NOMO-1 treated with DMSO at 0.1 percent for 48 hours (cell line): ENCODE measurements at regions not wholly inside any gene's neighbourhood (a gene's known extent, or its start where the extent isn't known, plus 50 kb on each side); places are given as distances from the start of the nearest gene placed in this dataset.

ENCODE experiments used
- DNase-seq: peaks from one replicate; lab custom pipeline; 2025; ENCODE audit not compliant: unreplicated experiment; lab: John Stamatoyannopoulos, UW

DNA sequence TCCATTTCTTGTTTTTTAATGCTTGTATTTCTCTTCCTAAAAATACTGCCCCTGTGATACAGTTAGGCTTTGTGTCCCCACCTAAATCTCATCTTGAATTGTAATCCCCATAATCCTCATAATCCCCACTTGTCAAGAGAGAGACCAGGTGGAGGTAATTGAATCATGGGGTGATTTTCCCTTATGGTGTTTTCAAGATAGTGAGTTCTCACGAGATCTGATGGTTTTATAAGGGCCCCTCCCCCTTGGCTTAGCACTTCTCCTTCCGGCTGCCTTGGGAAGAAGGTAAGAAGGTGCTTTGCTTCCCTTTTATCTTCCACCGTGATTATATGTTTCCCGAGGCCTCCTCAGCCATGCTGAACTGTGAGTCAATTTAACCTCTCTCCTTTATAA is 227.4 kb downstream of the MAN2A1 start:
- no peak for DNase-seq

DNA sequence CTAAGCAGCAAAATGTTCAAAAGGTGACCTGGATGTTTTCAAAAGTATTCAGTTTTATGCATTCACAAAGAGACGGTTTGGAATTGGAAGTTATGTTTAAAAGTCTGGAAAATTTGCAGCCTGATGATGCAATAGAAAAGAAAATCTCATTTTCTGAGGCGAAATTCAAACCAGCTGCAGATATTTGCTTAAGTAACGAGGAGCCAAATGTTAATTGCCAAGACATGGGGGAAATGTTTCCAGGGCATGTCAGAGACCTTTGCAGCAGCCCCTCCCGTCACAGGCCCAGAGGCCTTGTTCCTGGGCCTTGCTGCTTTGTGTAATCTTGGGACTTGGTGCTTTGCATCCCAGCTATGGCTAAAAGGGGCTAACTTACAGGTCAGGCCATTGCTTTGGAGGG is 228.2 kb downstream of the MAN2A1 start:
- no peak for DNase-seq

DNA sequence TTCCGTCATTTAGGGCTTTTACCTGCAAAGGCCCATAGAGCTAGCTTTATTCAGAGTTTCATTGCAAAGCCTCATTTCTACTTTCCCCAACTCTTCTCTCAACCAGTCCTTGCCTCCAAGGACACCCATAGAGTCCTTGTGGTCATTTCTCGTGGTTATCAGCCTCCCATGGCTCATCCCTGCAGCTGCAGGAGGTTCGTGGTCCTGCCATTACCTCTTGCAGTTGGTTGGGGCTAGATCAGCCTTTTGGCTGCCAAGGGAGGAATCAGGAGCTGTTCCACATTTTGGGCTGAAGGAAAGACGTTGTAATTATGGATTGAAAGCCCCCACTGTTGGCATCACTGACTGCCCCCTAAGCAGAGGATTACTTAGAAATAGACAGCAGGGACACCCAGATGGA is 231.0 kb downstream of the MAN2A1 start:
- DNase-seq, result no peak

DNA sequence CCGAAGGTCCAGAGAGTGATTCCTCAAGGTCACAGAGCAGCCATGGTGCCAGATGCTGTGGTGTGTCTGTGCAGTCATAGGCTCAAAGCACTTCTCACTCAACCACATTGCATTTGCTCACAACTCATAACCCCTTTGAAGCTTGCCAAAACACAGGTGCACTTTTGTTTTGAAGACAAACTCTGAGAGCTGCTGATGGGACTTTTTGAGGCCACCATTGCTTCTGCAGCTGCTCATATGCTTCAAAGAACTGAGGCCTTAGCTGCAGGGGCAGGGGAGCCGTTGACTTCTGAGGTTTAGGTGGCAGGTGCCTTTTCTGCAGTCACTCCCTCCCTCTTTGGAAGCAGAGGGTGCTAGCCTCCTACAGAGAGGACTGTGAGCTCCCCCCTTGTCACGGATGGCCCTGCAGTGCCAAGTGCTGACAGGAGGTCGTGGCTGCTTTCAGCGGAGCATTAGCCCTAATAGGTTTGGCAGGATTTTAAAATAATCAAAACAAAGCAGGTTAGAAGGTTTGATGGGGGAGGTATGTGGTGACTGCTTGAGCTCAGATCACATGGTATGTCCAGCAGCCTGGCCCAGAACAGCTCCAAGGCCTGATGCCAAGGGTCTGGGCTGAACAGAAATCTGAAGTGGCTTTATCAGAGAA is 232.1 kb downstream of the MAN2A1 start:
- DNase-seq, result no peak

DNA sequence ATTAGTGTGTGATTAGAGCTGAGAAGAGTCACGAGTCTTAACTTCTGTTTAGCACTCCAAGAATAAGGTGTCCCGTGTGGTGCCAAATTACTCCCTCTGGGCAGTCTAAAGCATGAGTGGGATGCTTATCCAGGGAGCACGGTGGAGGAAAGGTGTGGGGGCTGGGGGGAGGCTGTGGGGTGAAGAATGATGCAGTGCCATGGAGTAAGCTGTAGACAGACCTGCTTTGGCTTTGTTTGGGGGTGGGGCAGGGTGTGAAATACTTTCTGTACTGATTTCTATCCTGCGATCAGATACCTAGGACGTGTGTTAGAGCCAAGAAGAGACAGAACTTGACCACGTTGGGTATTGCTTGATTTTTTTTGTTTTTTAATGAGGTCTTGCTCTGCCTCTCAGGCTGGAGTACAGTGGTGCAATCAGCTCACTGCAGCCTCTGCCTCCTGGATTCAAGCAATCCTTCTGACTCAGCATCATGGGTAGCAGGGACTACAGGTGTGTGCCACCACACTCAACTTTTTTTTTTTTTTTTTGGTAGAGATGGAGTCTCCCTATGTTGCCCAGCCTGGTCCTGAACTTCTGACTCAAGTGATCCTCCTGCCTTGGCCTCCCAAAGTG is 232.8 kb downstream of the MAN2A1 start:
- no peak for DNase-seq

DNA sequence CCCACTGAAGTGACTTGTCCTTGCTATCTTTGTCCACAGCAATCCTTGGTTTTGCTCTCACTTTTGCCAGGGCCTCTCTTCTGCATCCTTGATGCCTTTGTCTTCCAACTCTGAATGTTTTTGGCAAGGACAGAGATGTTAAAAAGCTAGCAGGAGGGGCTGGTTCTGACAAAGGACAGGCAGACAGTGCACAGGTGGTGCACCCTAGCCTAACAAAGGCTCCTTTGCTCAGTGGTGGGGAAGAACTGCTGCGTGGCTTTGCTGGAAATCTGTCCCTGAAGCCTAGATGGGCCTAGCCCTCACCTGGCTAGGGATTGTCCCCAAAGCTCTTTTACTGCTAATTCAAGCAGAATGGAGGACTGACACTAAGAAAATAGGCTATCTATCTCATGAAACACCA is 233.5 kb downstream of the MAN2A1 start:
- DNase-seq, result no peak

DNA sequence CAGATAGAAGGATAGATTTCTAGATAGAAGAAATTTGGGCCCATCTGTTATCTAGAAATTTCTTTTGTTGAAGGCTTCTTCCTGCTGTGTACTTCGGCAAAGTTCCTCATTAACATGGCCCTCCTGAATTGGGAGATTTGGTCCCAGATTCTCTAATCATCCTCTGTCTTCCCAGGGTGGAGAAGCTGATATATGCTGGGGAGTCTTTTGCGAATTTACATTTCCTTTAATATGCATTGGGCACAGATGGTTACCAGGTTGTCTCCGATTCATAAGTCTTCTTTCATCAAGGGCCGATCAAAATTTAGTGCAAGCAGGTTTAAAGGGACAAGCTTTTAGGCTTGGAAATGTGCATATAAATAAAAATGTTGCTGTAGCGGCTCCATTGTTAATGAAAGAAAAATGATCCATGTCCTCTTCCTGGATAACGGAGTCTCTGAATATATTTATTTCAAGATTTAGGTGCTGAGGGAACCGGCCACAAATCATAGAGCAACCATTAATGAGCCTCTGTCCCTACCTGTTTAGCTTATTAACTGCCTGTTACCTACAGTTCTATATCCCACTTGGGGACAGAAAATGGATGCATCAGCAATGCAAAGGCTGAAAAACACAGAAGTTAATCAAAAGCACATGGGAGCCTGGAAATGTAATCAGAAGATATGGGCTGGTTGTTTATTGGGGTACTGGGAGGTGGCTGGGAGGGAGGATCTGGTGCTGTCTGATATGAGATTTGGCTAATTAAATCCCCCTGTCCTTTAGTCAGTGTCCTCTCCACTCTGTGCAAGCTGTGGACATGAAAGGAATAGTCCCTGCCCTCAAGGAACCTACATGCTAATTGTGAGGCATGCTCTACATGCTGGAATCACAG is 234.7 kb downstream of the MAN2A1 start:
- no peak for DNase-seq

DNA sequence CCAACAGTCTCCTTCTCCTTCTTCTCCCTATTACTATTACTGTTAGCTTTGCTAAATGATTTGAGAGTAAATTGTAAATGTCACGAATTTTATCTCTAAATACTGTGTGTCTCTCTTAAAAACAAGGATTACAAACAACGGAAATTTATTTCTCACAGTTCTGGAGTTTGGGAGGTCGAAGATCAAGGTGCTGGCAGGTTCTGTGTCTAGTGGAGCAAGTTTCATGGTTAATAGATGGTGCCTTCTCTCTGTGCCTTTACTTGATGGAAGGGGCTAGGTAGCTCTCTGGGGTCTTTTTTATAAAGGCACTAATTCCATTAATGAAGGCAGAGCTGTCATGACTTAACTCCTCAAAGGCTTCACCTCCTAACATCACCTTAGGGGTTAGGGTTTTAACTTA is 237.9 kb downstream of the MAN2A1 start:
- DNase-seq, result no peak

DNA sequence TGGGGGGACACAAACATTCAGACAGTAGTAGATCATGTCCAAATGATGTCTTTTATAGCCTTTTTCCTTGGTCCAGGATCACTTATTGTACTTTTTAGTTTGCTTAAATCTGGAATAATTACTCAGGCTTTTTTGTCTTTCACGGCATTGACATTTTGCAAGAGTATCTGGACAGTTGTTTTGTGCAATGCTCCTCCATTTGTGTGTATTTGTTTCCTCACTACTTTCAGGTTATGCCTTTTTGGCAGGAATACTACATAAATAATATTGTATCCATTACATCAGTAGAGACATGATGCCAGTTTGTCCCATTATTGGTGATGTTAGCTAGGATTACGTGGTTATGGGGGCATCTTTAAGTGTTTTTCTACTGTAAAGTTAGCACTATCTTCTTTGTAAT is 238.3 kb downstream of the MAN2A1 start:
- no peak for DNase-seq

DNA sequence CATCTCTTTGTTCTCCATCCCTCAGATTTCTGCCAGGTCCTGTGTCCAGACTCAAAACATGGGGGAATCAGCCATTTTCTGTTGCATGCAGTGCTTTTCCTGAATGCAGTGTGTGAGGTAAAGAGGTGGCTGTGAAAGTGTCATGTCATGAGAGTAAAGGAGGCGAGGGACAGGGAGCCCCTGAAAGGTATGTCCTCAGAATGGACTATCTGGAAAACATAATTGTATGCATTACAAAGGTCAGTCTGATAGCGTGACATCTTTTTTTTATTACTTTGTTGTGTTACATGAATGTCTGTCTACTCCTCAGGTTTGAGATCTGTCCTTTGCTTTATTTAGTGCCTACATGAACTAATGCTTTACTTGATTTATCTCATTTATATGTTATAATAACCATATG is 239.1 kb downstream of the MAN2A1 start:
- DNase-seq, result no peak

DNA sequence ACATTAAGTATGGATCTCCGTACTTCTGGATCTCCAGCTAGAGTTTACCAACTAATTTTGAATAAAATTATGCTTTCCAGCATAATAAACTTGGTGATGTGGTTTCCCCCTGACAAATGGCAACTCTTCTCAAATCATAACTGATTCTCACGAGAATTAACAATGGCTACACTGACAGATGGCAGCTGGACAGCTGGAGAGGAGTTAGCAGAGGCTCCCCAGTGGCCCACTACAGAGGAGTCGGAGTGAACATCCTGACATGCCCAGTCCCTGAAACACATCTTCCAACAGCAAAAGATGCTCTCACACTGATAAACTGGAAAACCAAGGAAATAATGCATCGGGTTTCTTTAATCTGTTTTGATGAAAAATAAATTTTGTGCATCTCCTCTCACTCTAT is 239.6 kb downstream of the MAN2A1 start:
- DNase-seq, result no peak

DNA sequence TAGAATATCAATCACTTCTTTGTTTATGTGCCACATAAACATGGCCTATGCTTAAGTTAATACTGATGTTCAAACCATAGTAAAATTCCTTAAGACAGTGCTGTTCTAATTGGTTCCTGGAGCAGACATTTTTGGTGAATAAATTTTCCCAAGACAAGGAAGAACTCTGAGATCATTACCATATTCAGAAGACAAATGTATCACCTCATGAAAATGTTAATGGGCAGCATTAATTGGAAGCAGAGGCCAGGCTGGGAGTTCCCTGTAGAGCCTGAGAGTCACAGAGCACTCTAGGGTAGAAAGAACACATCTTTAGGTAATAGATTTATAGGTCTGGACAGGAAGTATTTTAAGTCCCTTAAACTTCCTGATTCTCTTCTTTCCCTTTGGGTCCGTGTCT is 240.2 kb downstream of the MAN2A1 start:
- DNase-seq, result no peak

DNA sequence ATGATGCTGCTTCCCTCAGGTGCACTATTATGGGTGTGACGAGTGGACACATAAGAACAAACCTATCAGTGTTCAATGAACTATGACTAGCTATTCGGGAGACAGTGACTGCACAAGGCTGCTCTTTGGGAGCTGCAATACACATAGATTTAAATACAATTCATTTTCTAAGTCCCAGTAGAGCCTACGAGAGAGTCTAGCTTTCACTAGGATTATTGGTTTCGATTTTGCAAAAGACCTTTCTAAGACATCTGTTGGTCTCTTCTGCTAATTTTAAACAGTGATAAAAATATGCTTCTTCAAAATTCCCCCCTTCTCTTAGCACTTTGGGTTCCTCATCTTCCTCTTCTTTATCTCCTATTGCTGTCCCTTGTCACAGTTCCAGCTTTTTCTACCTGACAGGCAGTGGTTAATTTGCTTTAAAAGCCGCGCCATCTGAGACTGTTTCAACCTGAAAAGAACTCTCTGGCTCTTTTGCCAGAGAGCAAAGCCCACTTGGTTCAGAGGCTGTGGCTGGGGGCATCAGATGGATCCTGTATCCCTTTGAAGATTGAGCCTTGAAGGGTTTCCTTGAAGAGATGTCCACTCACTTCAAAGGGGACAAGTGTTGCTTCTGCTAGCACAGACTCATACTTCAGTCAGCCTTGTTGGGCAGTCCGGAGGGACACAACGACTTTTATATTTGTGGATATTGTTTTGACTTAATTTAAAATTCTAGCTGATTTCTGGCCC is 241.5 kb downstream of the MAN2A1 start:
- no peak for DNase-seq

DNA sequence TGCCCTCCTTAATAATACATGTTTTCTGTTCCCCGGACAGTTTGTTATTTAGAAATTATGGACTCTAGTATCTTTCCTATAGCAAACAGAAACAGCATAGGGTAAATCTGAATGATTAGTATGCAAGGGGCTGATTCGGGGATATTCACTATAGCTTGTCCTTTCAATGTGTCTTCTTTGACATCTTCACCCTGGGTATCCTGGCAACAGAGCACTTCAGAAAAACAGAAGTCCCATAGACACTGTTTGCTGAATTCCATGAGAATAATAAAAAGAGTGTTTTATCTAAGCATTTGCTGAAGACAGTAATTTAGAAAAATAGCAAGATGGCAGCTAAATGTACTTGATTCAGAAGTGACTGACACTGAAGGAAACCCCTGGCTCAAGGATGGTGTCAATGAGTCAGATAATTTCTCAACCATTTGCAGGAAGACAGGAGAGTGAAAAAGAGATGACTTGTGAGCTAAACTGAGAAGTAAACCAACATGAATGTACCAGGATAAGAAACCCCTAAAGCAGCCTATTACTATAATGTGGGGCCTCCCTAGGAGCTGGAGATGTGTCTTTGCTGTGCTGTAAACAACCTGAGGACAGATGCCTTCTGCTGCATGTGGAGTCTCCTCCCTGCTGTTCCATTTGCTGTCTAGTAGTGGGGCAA is 246.2 kb downstream of the MAN2A1 start:
- DNase-seq, result no peak

DNA sequence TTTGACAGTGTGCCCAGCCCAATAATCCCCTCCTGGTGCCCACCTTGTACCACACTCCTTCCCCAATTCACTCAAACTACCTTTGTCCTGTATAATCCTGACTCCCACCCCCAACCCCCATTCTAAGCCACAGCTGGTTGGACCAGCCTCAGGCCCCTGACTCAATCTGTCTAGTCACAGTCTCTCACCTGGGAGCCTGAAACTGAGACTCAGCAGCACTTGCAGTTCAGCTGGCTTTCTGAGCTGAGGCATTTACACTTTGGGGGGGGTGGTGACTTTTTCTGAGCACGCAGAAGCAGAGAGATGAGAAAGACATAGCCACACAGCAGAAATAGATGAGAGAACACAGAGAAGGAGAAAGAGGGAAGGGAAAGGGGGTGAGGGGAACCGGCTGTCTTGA is 247.3 kb downstream of the MAN2A1 start:
- DNase-seq, result no peak

DNA sequence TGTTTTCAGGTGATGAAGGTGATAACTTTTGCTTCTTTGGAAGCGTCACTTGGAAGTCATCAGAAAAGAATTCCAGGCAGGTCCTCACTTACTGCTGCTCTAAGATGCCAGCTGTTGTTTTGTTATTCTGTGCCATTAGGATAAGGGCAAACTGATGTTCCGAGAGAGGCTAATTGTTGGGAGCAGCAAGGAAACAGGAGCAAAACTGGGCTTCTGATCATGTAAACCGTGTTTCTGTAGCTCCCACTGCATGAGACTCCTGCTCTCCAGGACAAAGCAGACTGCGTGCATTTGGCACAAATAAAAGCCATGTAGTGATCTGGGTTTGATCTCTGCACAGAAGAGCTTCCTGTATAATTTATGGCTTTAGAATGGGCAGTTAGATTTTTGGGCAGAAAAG is 248.2 kb downstream of the MAN2A1 start:
- DNase-seq, result no peak

DNA sequence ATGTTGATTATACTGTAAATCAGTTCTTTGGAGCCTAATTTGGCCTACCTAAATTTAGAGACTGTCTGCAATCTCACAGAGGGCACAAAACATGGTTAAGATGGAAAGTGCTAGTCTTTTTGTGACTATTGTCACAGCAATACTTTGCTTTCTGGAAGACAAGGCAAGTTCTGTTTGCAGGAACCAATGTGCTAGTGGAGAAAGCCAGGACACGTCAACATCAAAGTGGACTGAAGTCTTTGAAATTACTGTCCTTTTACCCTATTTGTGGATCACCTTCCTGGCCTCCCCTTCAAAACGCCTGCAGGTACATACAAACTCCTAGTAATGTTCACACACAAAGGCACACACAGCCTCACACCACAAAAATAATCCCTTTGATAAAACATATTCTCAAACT is 248.7 kb downstream of the MAN2A1 start:
- no peak for DNase-seq

DNA sequence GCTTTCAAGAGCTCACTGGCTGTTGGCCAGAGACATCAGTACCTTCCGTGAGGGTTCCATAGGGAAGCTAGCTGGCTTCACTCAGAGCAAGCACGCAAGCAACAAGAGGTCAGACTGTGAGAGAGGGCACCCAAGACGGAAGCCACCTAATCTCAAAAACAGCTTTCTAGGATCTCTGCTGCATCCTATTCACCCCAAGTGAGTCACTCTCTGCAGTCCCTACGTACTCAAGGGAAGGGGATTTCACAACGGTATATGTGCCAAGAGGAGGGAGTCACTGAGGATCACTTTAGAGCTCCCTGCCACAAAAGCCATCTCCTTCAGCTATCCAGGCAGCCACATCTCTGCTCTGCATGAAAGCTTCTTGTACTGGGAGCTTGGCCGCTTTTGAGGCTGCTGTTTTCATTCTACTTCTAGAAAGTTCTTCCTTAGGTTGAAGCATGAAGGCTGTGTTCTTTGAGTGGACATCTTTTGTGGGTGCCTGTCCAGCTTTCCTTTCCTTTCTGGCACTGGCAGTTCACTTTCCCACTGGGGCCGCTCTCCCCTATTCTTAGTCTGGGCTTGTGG is 249.5 kb downstream of the MAN2A1 start:
- no peak for DNase-seq

DNA sequence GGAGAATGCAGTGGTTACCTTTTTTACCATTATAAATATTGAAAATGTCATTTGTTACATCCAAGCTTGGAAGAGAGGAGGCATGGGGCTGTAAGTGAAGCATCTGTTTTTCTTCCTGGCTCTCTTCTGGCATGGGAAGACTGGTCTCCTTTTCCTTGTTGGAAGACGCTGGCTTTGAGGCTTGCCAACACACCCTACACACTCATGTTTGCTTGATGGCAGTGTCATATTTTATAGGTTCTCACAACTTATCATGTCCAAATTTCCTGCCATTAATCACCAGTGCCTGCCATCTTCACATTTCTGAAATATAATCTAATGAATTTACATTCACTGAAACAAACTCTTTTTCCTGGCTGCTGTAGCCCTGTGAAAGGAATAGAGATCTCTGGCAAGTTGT is 252.9 kb downstream of the MAN2A1 start:
- DNase-seq, result no peak

DNA sequence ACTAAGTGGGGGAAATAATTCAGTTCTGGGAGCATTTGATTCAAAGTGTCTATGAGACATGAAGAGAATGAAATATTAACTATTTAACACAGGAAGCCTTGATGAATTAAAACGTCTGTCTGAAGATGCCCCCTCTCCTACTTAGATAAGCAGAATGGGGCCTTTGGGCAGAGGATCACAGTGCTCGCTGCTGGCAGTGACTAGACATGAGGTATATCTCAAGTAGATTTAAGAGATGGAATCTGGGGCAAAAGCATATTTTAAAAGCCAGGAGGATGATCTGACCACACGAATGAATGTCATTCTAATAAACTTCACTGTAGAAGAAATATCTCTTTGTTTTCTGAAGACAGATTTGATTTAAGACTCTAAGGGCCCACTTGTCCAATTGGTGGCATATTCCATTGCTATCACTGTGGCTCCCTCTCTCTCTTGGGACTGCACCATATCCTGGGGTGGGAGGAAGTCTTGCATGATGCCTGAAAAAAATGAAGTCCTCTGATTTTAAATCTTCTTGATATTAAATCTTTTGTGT is 254.0 kb downstream of the MAN2A1 start:
- no peak for DNase-seq

DNA sequence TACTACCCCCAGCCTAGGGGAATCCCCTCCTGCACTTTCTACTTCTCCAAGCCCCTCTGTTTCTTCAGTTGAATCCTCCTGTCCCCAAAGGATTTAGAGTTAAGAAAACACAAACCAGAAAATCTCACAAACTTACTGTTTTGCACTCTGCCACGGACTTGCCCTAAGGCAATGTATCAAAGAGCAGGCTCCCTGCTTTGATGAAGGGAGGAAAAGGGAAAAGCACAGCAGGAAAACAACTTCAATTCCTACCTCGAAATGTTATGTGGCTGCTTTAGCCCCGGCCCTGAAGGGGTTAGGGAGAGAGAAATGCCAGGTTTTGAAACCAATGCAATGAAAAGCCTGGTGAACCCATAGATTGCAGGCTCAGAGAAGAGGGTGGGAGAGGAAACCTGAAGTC is 254.7 kb downstream of the MAN2A1 start:
- no peak for DNase-seq
